GM18909 (cell line): ENCODE measurements at regions not wholly inside any gene's neighbourhood (a gene's known extent, or its start where the extent isn't known, plus 50 kb on each side); places are given as distances from the start of the nearest gene placed in this dataset.
A peak's percentile ranks its signal among the peaks of the same experiment; 100 is the strongest.

Source experiments
- ATAC-seq: cut with Tn5 transposase; IDR thresholded peaks from one replicate; pipeline ENCODE4 v1.9.1; 2021; ENCODE audit warnings: mild to moderate bottlenecking; ENCODE audit not compliant: unreplicated experiment, poor library complexity

DNA sequence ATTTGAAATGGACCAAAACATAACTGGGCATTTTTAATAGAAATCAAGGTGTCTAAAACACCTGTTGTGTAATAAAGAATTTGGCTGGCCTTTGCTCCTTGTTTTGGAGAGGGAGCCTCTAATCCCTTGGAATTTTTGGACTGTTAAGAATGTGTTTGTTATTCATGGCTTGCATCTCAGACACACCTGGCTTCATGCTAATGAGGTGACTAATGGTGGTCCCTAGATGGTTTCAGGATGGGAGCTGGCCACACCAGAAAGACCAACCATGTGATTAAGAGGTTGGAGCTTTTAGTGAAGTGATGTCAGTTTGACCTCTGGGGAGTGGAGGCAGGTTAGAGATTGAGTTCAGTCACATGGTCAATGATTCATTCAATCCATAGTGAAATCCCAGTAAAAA is 328.4 kb downstream of the DHX35 start:
- ATAC-seq = no peak

DNA sequence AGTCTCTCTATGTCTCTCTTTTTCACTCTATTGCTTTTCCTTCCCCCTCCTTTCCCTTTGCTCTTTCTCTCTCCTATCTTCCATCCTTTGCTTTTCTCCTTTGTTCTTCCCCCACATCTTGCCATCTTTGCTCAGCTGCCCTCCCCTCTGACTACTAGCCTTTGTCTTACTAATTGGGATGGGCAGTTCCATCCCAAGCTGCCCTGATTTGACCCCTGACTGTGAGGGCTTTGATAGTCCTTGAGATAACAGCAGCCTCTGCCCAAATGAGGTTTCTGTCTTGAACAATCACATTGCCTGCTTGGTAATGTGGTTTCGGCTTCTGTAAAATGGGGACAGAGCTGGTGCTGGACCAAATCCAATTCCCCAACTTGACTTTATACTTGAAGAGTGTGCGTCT is 327.7 kb downstream of the DHX35 start:
- no peak for ATAC-seq

DNA sequence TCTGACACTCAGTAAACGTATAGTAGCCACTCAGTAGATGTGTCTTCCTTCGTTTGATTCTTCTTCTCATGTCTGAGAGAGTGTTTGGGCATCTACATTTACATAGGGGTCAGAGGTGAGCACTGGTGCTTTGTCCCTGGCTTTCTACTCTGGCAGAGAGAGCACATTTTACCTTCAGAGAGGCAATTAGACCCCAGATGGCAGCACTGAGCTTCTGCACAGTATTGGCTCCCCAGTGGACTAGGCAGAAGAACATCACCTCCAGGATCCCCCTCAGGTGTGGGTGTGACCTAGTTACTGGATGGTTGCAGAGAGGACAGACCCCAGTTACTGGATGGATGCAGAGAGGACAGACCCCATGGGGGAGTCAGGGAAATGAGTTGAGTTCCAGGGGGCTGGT is 327.2 kb downstream of the DHX35 start:
- no peak for ATAC-seq

DNA sequence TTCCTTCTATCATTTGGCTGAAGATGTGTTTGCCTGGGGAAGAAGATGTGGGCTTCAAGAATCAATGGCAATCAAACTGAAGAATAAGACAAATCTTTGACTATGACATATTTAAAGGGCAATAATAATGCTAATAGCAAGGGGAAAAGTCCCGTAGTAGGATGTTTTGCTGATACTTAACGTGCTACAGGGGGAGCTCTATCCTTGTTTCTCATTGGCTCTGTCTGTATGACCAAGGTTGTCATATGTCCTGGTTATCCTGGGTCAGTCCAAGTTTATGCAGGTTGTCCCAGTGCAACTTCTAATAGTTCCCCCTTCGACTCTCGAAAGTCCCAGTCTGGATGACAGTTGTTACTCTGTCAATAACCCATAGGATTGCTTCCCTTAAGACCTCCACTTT is 321.3 kb downstream of the DHX35 start:
- ATAC-seq = no peak

DNA sequence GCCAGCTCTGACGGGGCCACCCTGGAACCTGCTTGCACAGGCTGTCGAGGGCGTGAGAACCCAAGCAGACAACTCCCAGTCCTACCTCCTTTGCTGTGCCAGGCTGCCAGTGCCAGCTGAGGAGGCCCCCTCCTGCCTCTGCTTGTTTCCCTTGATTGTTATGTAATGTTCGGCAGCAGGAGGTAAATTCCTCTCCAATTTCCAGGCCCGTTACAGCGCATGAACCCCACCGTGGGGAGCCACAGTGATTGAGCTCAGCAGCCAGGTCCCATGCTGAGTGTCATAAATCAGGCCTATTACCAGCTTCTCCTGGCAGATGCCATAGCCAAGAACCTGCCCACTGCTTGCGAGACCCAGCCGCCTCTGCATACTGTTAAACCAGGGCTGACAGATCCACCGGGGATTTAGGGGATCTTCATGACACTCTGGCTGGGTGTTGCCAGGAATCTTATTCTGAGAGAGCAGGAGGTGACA is 320.5 kb downstream of the DHX35 start:
- ATAC-seq = no peak

DNA sequence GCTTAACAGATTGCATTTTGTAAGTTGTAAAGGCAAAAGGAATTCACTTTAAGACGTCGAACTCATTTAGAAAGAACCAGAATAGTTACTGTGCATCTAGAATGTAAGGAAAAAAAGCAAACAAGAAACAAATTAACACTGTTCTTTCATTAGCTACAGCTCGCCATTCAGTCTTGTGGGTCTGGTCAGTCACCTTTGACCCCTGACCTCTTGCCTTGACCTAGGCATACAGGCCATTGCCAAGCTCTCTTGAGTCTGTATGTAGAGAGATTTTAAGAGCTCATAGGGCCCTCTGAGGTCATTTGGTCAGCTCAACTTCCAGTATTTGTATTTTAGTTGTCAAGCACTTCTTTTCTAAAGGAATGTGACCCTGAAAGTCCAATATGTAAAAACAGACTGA is 318.7 kb downstream of the DHX35 start:
- ATAC-seq = no peak

DNA sequence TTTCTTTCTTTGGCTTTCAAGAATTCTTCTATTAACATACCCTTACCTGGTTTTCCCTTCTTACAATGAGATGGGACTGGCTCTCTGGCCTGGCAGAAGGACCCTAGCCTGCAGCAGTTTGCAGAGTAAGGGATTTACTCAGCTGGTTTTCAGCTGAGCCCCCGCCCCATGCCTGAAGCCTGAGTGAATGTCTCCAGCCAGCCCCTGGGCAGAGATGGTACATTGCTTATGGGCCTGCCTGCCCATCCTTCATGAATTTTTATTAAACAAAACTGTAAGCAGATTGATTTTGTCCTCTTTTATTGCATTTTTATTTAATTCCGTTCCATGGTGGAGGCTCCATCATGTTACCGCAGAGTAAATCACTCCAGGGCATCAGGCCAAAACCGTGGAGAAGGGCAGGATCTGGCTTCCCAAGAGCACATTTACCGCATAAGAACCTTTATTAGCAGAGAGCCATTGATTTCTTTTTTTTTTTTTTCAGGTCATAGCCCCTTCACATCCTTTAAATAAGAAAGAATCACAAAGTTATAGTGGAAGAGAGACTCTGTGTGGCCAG is 316.2 kb downstream of the DHX35 start:
- ATAC-seq = no peak

DNA sequence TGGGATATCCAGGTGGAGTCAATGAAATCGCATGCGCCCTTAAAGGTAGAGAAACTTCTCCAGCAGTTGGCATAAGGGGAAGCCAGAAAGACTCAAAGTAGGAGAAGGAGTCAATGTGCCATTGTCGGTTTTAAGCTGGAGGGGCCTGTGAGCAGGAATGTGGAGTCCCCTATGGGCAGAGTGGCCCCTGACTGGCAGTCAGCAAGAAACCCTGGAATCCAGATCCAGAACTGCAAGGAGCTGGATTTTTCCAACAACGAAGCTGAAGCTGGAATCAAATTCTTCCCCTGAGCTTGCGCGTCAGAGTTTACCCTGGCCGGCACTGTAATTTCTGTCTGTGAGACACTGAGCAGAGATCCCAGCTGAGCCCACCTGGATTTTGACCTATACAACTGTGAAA is 315.0 kb downstream of the DHX35 start:
- ATAC-seq = no peak

DNA sequence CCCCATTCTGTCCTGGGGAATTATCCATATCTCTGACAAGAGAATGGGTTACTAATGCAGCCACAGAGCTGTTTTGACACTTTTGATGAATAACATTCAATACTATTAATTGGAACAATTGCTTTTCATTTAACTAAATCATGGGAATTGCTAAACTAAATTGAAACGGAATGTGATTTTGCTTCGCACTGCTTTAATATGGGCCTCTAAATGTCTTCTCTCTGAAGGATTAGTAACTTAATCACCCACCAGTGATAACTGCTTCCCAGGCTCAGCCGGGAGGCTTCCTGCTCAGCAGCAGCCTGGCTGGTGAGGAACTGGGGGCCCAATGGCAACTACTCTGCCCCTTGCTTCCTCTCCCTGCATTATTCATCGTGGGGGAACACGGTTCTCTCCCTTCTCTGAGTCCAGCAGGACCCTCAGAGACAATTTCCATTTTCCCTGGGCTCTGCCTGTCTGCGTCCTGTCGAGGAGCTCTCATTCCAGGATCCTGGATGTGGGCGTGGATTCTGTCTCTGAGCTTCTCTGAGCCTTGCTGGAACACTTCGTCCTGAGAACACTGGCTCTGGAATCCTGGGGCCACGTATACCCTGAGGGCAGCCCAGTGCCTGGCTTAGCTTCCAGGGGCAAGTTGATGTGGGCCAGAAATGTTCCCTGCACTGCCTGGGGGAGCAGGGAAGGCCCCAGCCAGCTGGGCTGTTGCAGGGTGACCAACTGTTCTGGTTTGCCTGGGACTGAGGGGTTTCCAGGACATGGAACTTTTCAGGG is 308.9 kb downstream of the DHX35 start:
- ATAC-seq = no peak

DNA sequence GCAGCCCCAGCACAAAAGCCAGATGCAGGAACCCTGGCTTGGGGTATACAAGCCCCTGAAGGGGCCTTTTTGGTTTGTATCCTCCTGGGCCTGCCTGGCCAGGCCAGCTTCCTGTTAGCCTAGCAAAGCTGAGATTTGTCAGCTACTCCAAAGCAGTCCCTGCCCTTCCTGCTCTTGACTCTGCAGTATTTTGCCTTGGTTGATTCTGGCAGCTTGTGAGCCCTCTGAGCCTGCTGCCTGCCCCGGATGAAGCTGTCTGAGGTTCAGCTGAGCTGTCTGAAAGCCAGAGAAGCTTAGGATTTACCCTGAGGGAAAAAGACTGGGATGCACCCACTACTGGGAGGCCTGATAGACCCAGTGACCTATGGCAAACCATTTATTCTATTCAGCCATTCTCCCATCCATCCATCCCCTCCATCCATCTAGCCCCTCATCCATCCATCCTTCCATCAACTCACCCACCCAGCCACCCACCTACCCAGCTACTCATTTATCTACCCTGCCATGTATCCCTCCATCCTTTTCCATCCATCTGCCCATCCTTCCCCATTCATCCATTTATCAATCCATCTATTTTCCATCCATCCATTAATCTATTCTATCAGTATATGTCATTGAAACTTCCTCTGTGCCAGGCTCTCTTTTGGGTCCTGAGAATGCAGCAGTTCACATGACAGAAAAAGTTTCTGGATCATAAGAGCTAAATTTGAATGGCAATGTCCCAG is 307.5 kb downstream of the DHX35 start:
- ATAC-seq = no peak

DNA sequence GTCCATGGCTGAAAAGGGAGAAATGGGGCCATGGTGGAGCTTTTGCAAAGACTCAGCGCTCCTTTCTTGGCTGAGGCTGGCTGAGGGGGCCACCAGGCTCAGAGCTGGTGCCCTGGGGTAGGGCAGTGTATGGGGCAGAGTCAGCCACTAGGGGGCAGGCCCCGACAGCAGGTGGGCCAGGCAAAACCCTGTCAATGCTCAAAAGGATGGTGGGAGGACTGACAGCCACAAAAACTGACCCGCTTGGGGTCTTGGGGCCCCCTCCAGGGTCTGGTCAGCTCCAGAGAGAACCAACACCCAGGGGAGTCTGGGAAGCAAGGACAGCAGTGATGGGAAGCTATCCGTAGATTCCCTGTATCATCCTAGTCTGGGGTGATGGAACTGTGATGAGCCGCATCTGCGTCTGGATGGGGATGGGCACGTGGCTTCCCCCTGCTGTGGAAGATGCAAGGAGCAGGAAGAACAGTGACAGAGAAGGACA is 306.9 kb downstream of the DHX35 start:
- peak; percentile 62 for ATAC-seq

DNA sequence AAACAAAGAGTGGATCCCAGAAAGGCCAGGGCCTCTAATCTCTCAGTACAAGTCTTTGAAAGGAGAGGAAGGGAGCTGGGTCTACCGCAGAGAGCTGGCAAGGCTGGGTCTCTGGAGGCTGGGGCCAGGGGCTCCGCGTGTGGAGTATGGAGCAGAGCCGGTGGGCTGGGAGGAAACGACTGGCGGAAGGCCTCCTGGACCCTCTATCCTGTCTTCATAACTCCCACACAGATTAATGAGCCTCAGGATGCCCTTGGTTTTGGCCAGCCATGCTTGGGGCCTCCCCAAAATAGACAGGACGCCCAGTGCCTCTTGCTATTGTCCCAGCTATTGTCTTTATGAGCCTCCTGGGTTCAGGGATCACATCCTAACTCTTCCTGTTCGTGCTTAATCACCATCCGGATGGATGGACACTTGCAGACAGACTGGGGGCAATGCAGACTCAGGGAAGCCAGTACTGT is 306.4 kb downstream of the DHX35 start:
- ATAC-seq = no peak

DNA sequence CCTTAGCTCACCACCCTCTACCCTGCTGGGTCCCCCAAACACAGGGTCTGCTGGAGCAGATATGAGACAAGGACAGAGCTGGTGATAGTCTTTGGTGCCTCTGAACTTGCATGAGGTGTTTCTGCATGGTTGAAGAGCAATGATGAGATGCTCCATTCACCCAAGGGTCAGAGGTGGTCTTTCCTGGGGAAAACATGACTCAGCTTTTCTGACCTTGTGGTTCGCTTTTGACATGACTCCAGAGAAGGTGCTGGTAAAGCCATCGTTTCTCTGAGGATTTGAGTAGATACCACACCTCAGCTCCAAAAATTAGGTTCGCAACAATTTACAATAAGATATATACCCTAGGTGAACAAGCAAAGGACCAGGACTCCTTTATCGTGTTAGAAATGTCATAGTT is 304.8 kb downstream of the DHX35 start:
- no peak for ATAC-seq

DNA sequence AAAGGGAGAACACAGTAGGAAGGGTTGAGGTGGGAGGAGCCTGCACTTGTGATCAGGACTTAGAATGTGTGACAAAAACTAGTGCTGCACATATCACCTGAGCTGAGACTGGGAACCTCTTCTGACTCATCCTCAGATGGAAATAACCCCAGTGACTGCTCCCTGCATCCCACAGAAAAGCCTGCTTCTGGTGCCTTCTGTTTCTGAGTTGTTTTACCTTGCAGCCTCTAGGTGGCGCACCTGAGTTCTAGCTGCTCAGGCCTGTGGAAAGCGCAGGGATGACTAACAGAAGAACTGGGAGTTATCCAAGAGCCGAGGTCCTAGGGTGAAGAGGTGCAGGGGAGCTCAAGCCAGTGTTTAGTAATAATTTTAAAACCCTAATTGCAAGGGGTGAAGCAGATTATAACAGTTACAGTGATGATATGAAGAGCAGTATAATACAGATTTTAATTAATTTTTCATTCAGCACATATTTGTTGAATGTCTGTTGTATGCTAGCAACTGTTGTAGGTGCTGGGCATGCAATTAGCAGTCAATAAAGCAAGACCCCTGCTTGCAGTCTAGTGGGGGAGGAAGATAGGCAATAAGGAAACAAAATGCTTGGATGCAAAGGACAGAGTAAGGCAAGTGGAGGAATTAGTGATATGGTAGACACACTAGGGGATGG is 302.5 kb downstream of the DHX35 start:
- no peak for ATAC-seq

DNA sequence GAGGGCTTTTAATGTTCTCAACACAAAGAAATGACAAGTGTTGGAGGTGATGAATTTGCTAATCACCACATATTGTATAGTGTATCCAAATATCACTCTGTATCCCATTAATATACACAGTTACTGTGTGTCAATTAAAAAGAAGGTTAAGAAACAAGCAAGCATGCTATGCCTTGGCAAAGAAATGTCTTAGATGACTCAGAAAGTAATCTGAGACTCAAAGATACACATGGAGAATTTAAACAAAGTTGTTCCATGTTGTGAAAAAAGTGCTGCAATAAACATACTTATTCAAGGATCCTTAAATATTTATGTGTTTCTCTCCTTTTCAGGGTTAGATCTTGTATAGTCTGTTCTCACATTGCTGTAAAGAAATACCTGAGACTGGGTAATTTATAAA is 300.9 kb downstream of the DHX35 start:
- ATAC-seq = no peak

DNA sequence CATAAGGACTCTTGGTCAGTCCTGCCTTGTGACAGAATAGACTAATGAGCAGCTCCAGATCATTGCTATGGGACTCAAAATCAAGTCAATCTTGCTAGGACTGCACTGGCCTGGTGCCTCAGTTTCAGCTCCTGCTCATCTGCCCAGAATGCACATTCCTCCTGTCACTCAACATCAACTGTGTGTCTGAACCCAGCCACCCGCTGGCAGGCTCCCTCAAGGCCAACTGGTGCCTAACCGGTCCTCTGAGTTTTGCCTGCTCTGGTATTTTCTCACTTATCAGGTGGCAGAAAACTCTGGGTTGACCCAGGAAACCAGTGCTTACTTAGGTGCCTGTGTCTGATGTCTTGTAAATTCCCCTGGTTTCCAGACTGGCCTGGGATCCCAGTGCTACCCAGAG is 297.7 kb downstream of the DHX35 start:
- no peak for ATAC-seq

DNA sequence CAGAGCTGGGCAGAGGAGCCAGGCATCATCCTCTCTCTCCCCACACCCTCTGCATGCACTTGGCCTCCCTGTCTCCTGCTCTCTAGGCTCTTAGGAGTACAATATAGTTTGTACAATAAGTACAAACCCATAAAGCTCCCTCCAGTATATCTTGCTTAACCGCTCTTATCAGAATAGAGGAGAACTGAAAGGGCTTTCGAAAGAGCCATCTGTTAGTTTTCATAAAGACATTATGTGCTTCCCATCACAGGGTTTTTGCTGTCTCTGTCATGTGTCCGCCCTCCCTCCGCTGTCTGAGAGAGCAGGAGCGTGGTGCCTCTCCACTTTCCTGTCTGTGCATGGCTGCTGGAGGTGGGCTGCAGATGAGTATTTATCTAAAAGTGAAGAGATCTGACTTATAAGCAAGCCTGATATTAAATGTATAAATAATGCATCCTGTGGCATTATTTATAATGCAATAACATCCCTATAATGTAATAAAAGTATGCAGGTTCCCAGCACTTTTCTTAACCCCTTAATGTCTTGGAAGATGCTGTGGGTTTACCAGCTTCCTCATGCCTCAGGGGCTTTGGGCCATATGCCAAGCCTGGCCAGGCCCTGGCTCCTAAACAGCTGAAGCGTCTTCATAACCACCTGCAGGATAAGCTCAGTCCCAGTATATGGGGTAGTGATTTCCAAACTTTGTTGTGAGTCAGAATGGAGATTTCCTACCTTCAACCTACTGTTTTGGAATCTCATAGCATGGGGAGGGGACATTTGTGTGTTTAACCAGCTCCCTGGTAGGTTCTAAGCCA is 297.1 kb downstream of the DHX35 start:
- ATAC-seq = no peak

DNA sequence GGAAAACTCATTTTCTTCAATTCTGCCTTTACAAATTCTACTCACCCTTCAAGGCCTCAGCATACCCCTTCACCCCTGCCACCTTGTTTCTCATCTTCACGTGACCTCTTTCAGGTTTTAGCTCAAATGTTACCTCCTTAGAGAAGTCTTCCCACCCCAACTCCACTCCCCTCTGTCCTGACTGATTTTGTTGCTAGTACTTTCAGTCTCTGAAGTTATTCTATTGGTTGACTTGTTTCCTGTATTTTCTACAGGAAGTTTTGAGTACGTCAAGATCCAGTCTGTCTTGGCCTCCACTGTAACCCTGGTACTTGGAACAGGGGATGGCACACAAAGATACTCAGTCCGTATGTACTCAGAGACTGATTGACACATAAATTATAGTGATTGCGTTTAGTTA is 296.1 kb downstream of the DHX35 start:
- ATAC-seq = no peak

DNA sequence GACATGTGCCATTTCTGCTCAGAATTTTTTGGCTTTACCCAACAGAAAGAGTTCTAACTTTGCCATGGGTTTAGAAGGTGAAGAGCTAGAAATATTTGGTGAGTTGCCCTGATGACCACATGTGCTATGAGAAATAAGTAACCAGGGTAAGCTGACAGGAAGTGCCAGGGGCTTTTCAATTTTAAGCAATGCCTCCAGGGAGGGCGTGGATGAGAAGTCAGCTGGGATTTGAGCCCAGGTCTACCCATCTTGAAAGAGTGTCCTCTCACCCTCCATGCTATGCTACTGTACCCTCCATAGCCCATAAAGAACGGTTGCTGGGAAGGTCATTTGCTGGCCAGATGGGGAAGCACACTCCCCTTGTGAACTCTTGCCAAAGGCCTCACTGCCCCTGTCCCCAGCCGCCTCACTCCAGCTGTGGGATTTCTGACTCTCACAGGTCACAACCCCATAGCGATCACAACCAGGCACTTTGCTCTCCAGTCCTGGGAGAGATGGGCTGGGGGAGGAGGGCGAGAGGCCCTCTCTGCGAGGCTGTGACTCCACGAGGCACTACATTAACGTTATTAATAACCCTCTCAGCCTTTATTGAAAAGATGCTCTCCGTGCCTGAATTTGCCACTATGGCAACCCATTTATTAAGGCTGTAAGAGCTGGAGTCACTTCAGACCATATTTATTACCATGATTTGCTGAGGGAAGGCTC is 291.1 kb downstream of the DHX35 start:
- ATAC-seq = no peak
